GM12878 (cell line): ENCODE measurements at regions not wholly inside any gene's neighbourhood (a gene's known extent, or its start where the extent isn't known, plus 50 kb on each side); places are given as distances from the start of the nearest gene placed in this dataset.

Experiments
- ATAC-seq: fragments of 200-7000 bp; cut with Tn5 transposase; 3 replicates; pipeline ENCODE4 v1.9.1; 2020; ENCODE audit warnings: mild to moderate bottlenecking, moderate library complexity
- BruUV-seq: library from RNA; stranded (reverse); fragments of 400-500 nt; replicated peaks from 2 replicates; lab custom pipeline; 2021; lab: Mats Ljungman, UMichigan
- CTCF ChIA-PET: fragments of 300-600 bp; sonication (Branson Sonifier 250); formaldehyde crosslinking; extraction: SDS; loops from one replicate; lab custom pipeline; 2021; ENCODE audit warnings: inconsistent platforms; lab: Yijun Ruan, JAX
- POLR2A ChIA-PET: fragments of 350-600 bp; formaldehyde crosslinking; extraction: SDS; loops from one replicate; lab custom pipeline; 2021; ENCODE audit warnings: inconsistent platforms; lab: Charles Lee
- RAD21 ChIA-PET: fragments of 300-600 bp; sonication (Branson Sonifier 250); formaldehyde crosslinking; loops from one replicate; lab custom pipeline; 2023; ENCODE audit warnings: antibody characterized with exemption; ENCODE audit not compliant: unreplicated experiment; lab: Charles Lee
- SMC1A ChIA-PET: fragments of 300-600 bp; sonication (Branson Sonifier 250); formaldehyde crosslinking; loops from one replicate; lab custom pipeline; 2023; ENCODE audit not compliant: unreplicated experiment, uncharacterized antibody; lab: Charles Lee
- DNase-seq: peaks from one replicate; pipeline ENCODE4 v3.0.0-alpha.2; 2011; ENCODE audit warnings: low read depth, low spot score
- FAIRE-seq: peaks from 3 replicates; lab custom pipeline; 2011; peaks lifted over from hg19 to GRCh38; lab: Jason Lieb, UNC
- H2AFZ ChIP-seq: 2 replicates; pipeline ENCODE4 v1.6.0; 2011; ENCODE audit warnings: low read depth, low read length, control low read depth; ENCODE audit not compliant: control insufficient read depth
- H3K27ac ChIP-seq: 2 replicates; pipeline ENCODE4 v1.5.1; 2011; ENCODE audit warnings: control low read depth; ENCODE audit not compliant: control insufficient read depth, insufficient read depth
- H3K27me3 ChIP-seq, 2 experiments: replicated peaks in 1 of 2; 2 replicates each; pipeline versions ENCODE4 v1.6.0 to v1.6.1; 2011; ENCODE audit warnings: low read length in 1 of 2; ENCODE audit not compliant: control insufficient read depth in 2 of 2, insufficient read depth in 2 of 2
- H3K36me3 ChIP-seq, 2 experiments: 2 replicates each; pipeline ENCODE4 v1.5.1; 2011; ENCODE audit warnings: low read length in 1 of 2; ENCODE audit not compliant: control insufficient read depth in 2 of 2, insufficient read depth in 2 of 2
- H3K4me1 ChIP-seq: 2 replicates; pipeline ENCODE4 v1.6.1; 2011; ENCODE audit warnings: mild to moderate bottlenecking, low read length, moderate library complexity, mixed read lengths; ENCODE audit not compliant: control insufficient read depth, insufficient read depth
- H3K4me2 ChIP-seq: 2 replicates; pipeline ENCODE4 v1.6.0; 2011; ENCODE audit warnings: control low read depth; ENCODE audit not compliant: control insufficient read depth, insufficient read depth
- H3K4me3 ChIP-seq: fragments of 200-600 bp; sonication (generic); 2 replicates; pipeline ENCODE4 v1.5.1; 2016
- H3K79me2 ChIP-seq: 2 replicates; pipeline ENCODE4 v1.6.0; 2011; ENCODE audit warnings: low read length; ENCODE audit not compliant: control insufficient read depth, insufficient read depth
- H3K9ac ChIP-seq: 2 replicates; pipeline ENCODE4 v1.8.0; 2011; ENCODE audit warnings: low read length, control low read depth, mixed read lengths; ENCODE audit not compliant: control insufficient read depth, insufficient read depth
- H3K9me3 ChIP-seq: replicated peaks from 3 replicates; pipeline ENCODE4 v1.5.1; 2011; ENCODE audit warnings: mild to moderate bottlenecking, low read length; ENCODE audit not compliant: control insufficient read depth, insufficient read depth
- H4K20me1 ChIP-seq: 2 replicates; pipeline ENCODE4 v1.6.0; 2011; ENCODE audit not compliant: control insufficient read depth, insufficient read depth
- ATF7 ChIP-seq: fragments of 450-650 bp; IDR thresholded peaks from 2 replicates; pipeline ENCODE4 v1.6.1; 2016; ENCODE audit warnings: low read depth, mild to moderate bottlenecking
- BRCA1 ChIP-seq: IDR thresholded peaks from 2 replicates; pipeline ENCODE4 v1.6.1; 2011; ENCODE audit warnings: low read depth, low read length, improper control_type of control experiment
- CHD4 ChIP-seq: fragments of 200-600 bp; sonication (generic); IDR thresholded peaks from 2 replicates; pipeline ENCODE4 v1.6.1; 2016; ENCODE audit warnings: mild to moderate bottlenecking
- CUX1 ChIP-seq: IDR thresholded peaks from 2 replicates; pipeline ENCODE4 v1.6.1; 2012; ENCODE audit warnings: improper control_type of control experiment, low read depth, low read length; ENCODE audit not compliant: insufficient replicate concordance
- RFX5 ChIP-seq: IDR thresholded peaks from 2 replicates; pipeline ENCODE4 v1.6.1; 2011; ENCODE audit warnings: low read depth, low read length, improper control_type of control experiment
- SIN3A ChIP-seq: IDR thresholded peaks from 2 replicates; pipeline ENCODE4 v1.6.1; 2012; ENCODE audit warnings: low read depth, low read length, improper control_type of control experiment
- ZNF207 ChIP-seq: fragments of 450-650 bp; IDR thresholded peaks from 2 replicates; pipeline ENCODE4 v1.6.1; 2014; ENCODE audit warnings: antibody characterized with exemption, mild to moderate bottlenecking, borderline replicate concordance
- ZNF622 ChIP-seq: fragments of 450-650 bp; IDR thresholded peaks from 2 replicates; pipeline ENCODE4 v1.6.1; 2017; ENCODE audit warnings: mild to moderate bottlenecking, inconsistent platforms
- whole genome bisulfite sequencing: methylation state at CpG from one replicate; pipeline ENCODE4 v1.1.6; 2016; ENCODE audit warnings: low lambda C conversion rate; ENCODE audit not compliant: insufficient replicate concordance, insufficient coverage; ENCODE audit errors: missing lambda C conversion rate; 5-methylcytosine and 5-hydroxymethylcytosine counted together
- in situ Hi-C: fragments of 300-500 bp; cut with MboI; formaldehyde crosslinking; loops from 9 replicates; pipeline ENCODE4 v1.14.3; 2018; ENCODE audit warnings: mixed read lengths
- intact Hi-C: fragments of 100-400 bp; cut with micrococcal nuclease; formaldehyde crosslinking; loops from one replicate; pipeline ENCODE4 v1.14.2; 2022; ENCODE audit not compliant: unreplicated experiment
- TF ChIP-seq, protein P1 (sequence below): fragments of 450-650 bp; IDR thresholded peaks from 2 replicates; pipeline ENCODE4 v1.6.1; 2017; ENCODE audit warnings: mild to moderate bottlenecking

DNA sequence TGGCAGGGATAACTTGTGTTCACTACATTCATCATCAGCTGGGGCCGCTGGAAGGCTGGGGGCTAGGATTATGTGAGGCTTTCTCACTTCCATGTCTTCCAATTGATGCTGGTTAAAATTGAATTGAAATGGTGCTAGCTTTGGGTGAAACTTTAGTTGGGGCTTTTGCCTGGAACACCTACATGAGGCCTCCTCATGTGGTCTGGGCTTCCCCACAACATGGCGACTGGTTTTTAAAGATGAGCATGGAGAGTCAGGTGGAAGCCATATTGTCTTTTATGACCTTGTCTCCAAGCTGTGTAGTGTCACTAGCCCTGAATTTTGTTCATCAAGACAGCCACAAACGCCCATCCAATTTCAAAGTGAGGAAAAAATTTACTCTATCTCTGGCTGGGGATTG lies 1033.9 kb downstream of the TYW1 start:
- ChIA-PET POLR2A (no interaction called here), SMC1A (no interaction called here), CTCF (no interaction called here), RAD21 (no interaction called here)
- Histone ChIP-seq H4K20me1 (no peaks in the 10 kb centered on the region), H3K4me3 (no peak overlapping the region), H3K36me3 (no peaks in the 10 kb centered on the region), H3K79me2 (no peaks in the 10 kb centered on the region), H3K9ac (no peak overlapping the region), H3K4me1 (no peaks in the 10 kb centered on the region), H3K4me2 (no peak overlapping the region), H3K27me3 (no peaks in the 10 kb centered on the region), H2AFZ (no peak overlapping the region), H3K9me3 (no peaks in the 10 kb centered on the region), H3K27ac (no peak overlapping the region)
- TF ChIP-seq, protein P1, sequence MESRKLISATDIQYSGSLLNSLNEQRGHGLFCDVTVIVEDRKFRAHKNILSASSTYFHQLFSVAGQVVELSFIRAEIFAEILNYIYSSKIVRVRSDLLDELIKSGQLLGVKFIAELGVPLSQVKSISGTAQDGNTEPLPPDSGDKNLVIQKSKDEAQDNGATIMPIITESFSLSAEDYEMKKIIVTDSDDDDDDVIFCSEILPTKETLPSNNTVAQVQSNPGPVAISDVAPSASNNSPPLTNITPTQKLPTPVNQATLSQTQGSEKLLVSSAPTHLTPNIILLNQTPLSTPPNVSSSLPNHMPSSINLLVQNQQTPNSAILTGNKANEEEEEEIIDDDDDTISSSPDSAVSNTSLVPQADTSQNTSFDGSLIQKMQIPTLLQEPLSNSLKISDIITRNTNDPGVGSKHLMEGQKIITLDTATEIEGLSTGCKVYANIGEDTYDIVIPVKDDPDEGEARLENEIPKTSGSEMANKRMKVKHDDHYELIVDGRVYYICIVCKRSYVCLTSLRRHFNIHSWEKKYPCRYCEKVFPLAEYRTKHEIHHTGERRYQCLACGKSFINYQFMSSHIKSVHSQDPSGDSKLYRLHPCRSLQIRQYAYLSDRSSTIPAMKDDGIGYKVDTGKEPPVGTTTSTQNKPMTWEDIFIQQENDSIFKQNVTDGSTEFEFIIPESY: no peak
- TF ChIP-seq RFX5 (no peak), BRCA1 (no peak)
- no peak for DNase-seq
- WGBS: 12% methylated on average over 3 of the region's 3 CpGs
- no TSS peak for BruUV-seq
- ATAC-seq: no peak
- intact Hi-C loops (no loop called here), in situ Hi-C loops (no loop called here)
- FAIRE-seq: no peak

- Histone ChIP-seq H3K36me3 (no peaks in the 10 kb centered on the region), H3K9me3 (no peaks in the 10 kb centered on the region), H3K4me1 (no peaks in the 10 kb centered on the region), H2AFZ (no peak overlapping the region), H3K4me3 (no peak overlapping the region), H3K9ac (no peak overlapping the region), H3K27ac (no peak overlapping the region), H4K20me1 (no peaks in the 10 kb centered on the region), H3K4me2 (no peak overlapping the region), H3K27me3 (no peaks in the 10 kb centered on the region), H3K79me2 (no peaks in the 10 kb centered on the region)
- TF ChIP-seq CUX1: no peak
- no peak for TF ChIP-seq ATF7
- TF ChIP-seq CHD4: no peak
- no peak for TF ChIP-seq ZNF622
- no peak for TF ChIP-seq SIN3A
- TF ChIP-seq ZNF207: no peak
- in situ Hi-C loops: no loop called here
- FAIRE-seq (no peak), ATAC-seq (no peak), DNase-seq (no peak)
- WGBS: 16% methylated on average over 5 of the region's 5 CpGs
- CTCF ChIA-PET: no interaction called here
- intact Hi-C loops: no loop called here
- RAD21 ChIA-PET: no interaction called here
- BruUV-seq: no TSS peak
- SMC1A ChIA-PET: no interaction called here
- POLR2A ChIA-PET: no interaction called here
Measured at GRCh38 chr7:68031180-68031943, 1034.7 kb downstream of the TYW1 start.
